NCI-H2171 treated with DMSO at 0.1 percent for 48 hours (cell line): ENCODE measurements at regions not wholly inside any gene's neighbourhood (a gene's known extent, or its start where the extent isn't known, plus 50 kb on each side); places are given as distances from the start of the nearest gene placed in this dataset.
A peak's percentile ranks its signal among the peaks of the same experiment; 100 is the strongest.

ENCODE experiments used
- DNase-seq: peaks from one replicate; lab custom pipeline; 2025; lab: John Stamatoyannopoulos, UW

GRCh38 chr16:74169687-74170376 is 126.8 kb upstream of the PSMD7 start:
- no peak for DNase-seq

GRCh38 chr16:74169066-74169465 is 127.5 kb upstream of the PSMD7 start:
- DNase-seq = no peak

- DNase-seq = no peak
Measured at GRCh38 chr16:74168445-74168844, 128.2 kb upstream of the PSMD7 start.

- DNase-seq = no peak
Measured at GRCh38 chr16:74166456-74166855, 130.2 kb upstream of the PSMD7 start.

- no peak for DNase-seq
Measured at GRCh38 chr16:74165566-74166080, 131.0 kb upstream of the PSMD7 start.

GRCh38 chr16:74160759-74161158 is 135.9 kb upstream of the PSMD7 start:
- no peak for DNase-seq

- DNase-seq = no peak
Measured at GRCh38 chr16:74153773-74154172, 142.8 kb upstream of the PSMD7 start.

GRCh38 chr16:74146643-74147042 is 150.0 kb upstream of the PSMD7 start:
- no peak for DNase-seq

GRCh38 chr16:74143171-74143570 is 153.4 kb upstream of the PSMD7 start:
- no peak for DNase-seq

- no peak for DNase-seq
Measured at GRCh38 chr16:74141015-74141414, 155.6 kb upstream of the PSMD7 start.

GRCh38 chr16:74140557-74140956 is 156.1 kb upstream of the PSMD7 start:
- no peak for DNase-seq

- no peak for DNase-seq
Measured at GRCh38 chr16:74123826-74124225, 172.8 kb upstream of the PSMD7 start.

GRCh38 chr16:74123195-74123594 is 173.4 kb upstream of the PSMD7 start:
- no peak for DNase-seq

- DNase-seq = no peak
Measured at GRCh38 chr16:74117798-74118197, 178.8 kb upstream of the PSMD7 start.

GRCh38 chr16:74113545-74113944 is 183.1 kb upstream of the PSMD7 start:
- no peak for DNase-seq

GRCh38 chr16:74111456-74111982 is 185.1 kb upstream of the PSMD7 start:
- DNase-seq = no peak

- peak; percentile 5 for DNase-seq
Measured at GRCh38 chr16:74107795-74108610, 188.6 kb upstream of the PSMD7 start.

- no peak for DNase-seq
Measured at GRCh38 chr16:74104022-74104421, 192.6 kb upstream of the PSMD7 start.

GRCh38 chr16:74101379-74102137 is 195.1 kb upstream of the PSMD7 start:
- DNase-seq = no peak

- DNase-seq = no peak
Measured at GRCh38 chr16:74100395-74101326, 196.0 kb upstream of the PSMD7 start.

- DNase-seq = no peak
Measured at GRCh38 chr16:74099530-74099929, 197.1 kb upstream of the PSMD7 start.
